Epithelial cell of proximal tubule (primary cell): ENCODE measurements at regions not wholly inside any gene's neighbourhood (a gene's known extent, or its start where the extent isn't known, plus 50 kb on each side); places are given as distances from the start of the nearest gene placed in this dataset.

Experiments used
- DNase-seq: peaks from one replicate; pipeline ENCODE4 v3.0.0-alpha.2; 2011; ENCODE audit warnings: low read depth
- H3K4me3 ChIP-seq: 2 replicates; pipeline ENCODE4 v1.5.1; 2011; ENCODE audit warnings: low read depth, mild to moderate bottlenecking, low read length
- TF ChIP-seq, protein P1 (sequence below): conservative IDR thresholded peaks from 2 replicates; pipeline ENCODE4 v1.5.1; 2012; ENCODE audit warnings: low read depth, mild to moderate bottlenecking, low read length

DNA sequence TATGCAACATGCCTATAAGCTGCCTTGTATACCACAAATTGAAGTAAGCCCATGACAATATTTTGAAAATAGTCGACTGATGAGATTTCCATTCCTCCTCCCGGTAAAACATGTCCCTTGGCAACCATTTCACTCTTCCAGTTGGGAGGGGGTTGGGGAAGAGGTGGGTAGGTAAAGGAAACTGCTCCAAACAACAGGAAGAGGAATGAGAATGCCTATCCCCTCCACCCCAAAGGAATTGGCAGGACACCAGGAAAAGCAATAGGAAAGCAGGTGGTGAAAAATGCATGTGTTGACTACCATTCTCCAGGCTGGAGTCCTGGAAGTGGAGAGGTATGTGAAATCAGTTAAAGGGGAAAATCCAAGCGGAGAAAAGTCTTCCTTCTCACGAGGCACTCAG lies 455.9 kb upstream of the PSMD7 start:
- TF ChIP-seq, protein P1, sequence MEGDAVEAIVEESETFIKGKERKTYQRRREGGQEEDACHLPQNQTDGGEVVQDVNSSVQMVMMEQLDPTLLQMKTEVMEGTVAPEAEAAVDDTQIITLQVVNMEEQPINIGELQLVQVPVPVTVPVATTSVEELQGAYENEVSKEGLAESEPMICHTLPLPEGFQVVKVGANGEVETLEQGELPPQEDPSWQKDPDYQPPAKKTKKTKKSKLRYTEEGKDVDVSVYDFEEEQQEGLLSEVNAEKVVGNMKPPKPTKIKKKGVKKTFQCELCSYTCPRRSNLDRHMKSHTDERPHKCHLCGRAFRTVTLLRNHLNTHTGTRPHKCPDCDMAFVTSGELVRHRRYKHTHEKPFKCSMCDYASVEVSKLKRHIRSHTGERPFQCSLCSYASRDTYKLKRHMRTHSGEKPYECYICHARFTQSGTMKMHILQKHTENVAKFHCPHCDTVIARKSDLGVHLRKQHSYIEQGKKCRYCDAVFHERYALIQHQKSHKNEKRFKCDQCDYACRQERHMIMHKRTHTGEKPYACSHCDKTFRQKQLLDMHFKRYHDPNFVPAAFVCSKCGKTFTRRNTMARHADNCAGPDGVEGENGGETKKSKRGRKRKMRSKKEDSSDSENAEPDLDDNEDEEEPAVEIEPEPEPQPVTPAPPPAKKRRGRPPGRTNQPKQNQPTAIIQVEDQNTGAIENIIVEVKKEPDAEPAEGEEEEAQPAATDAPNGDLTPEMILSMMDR, result no peak
- no peak overlapping the region for H3K4me3 ChIP-seq
- DNase-seq, result no peak

DNA sequence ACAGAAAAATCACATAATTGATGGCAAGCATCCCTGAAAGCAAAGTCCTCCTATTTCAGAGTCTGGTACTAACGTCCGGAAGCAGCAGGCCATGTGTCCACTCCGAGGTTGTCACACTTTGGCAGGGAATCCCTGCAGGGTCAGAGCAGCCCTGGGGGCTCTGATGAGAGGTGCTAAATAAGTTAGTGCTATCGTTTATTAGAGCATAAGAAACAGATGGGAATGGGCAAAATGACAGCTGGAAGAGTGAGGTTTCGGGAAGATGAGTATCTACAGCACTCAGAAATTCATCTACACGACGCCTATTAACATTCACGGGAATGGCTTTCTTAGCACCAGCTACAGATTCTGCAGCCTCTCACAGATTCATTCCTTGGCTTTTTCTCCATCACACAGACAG lies 465.4 kb upstream of the PSMD7 start:
- H3K4me3 ChIP-seq, result no peak overlapping the region
- no peak for DNase-seq
- TF ChIP-seq, protein P1, result no peak

DNA sequence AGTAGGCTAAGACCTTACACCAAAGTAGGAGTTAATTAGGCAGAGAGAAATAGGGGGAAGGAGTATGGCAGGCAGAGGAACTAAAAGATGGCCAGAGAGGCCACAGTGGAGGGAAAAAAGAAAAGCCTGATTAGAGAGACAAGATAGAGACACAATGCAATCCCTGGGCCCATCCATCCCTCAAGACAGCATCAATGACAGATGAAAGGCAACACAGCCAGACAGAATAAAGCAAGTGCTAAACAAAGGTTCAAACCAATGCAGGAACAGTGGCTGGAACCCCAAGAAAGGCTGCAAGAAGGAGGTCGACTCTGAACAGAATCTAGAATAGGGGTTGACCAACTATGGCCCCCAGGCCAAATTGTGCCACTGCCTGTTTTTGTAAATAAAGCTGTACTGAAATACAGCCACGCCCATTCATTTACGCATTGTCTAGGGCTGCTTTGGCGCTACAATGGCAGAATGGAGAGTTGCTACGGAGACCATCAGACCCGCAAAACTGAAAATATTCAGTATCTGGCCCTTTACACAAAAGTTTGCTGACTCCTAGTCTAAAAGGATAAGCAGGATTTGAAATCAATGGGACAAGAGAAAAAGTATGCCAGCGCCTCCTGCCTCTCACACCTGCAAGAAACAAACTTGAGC lies 473.3 kb upstream of the PSMD7 start:
- no peak for DNase-seq
- TF ChIP-seq, protein P1, result no peak
- no peak overlapping the region for H3K4me3 ChIP-seq

DNA sequence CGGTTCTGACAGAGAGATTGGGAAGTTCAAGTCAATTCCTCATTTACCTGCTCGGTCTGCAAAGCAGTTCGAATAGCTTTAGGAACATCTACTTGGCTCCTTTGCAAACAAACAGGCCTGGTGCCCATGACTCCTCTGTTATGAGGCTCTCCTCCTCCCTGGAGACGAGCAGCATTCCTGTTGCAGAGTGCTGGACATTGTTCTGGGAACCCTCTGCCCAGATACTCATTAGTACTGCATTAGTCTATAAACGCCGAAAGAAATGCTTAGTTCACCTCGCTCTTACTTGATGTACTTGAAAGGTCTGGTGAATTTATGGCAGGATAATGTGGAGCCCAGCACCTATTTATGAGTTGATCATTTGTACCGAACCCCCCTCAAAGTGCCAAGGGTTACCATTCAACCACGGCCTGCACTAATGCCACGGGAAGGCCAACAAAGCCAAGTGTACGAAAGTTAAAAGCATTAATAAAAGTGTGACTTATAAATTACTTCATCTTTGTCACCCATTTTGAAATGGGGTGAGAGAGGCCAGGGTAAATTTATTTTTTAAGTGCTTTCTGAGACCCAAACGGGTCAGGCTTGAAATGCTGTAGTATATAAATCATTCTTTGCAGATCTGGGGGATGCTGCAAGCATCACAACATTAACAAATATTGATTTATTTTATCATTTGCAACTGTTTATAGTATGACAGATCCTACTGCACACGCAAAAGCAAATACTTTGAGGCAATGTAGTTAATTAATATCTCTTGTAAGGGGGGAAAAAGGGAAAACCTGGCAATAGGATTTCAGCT lies 478.9 kb upstream of the PSMD7 start:
- no peak for DNase-seq
- H3K4me3 ChIP-seq, result no peak overlapping the region
- TF ChIP-seq, protein P1, result no peak

DNA sequence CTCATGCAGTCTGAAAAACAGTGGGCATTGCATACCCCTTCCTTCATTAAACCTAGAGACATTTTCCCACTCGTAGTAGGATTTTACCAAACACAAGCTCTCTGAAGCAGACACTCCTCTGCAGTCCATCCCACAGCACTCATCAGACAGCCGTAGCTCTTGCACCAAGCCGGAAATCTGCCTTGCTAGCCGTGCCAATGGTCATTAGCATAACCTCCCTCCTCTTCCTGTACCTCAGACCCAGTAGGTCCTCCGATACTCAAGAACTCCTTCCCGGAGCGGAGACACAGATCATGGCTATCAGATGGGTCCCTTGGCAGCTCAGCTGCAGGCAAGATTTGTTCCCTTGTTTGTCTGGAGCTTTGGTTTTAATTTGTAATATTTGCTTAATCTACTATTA lies 483.1 kb upstream of the PSMD7 start:
- no peak for DNase-seq
- TF ChIP-seq, protein P1, result no peak
- H3K4me3 ChIP-seq, result no peak overlapping the region

DNA sequence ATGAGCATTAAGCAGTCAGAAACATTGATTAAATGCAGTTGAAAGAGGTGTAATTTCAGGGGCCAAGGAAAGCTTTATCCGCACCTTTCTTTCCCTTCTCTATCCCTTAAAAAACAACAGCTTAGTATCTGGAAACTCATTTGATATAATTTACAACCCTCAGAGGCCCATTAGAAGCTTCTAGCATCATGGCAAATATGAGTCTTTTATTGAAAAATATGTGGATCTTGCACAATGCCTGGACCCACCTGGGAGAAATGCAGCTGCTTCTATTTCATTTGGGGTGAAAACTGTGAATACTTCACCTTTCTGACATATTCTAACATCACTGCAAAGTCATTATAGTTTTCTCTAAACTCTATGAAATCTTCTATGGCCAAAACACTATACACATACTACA lies 492.2 kb upstream of the PSMD7 start:
- H3K4me3 ChIP-seq, result no peak overlapping the region
- TF ChIP-seq, protein P1, result no peak
- no peak for DNase-seq
